ENCODE measurements at regions not wholly inside any gene's neighbourhood (a gene's known extent, or its start where the extent isn't known, plus 50 kb on each side); places are given as distances from the start of the nearest gene placed in this dataset.

DNA sequence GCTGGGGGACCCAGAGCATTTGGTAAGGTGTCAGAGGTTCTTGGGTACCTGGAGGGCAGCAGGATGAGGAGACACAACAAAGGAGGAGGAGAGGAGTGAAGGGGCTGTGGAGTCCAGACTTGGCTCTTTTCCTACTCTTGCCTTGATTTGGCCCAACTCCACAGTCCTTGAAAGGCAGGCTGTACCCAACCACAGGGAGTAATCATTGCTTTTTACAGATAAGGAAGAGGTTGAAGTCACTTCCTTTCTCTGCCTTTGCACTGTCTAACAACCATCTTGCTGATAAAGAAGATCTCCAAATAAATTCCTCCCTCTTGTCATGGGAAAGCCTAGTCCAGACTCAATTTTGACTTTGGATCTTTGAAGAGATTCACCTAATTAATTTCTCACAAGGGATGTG lies 226.8 kb upstream of the HMGA2 start:
- Histone ChIP-seq H3K36me3 (ENCODE audit: control insufficient read depth, insufficient read depth, low read length) (no peaks in the 10 kb centered on the region), H3K9me1 (ENCODE audit: control insufficient read depth, insufficient read depth, low read length) (no peaks in the 10 kb centered on the region), H3K4me3 (no peak overlapping the region), H3K27ac (ENCODE audit: extremely low read depth, low read depth, low read length) (no peak overlapping the region), H3K79me2 (ENCODE audit: control insufficient read depth, insufficient read depth, low read length) (no peaks in the 10 kb centered on the region), H3K4me1 (replicated peaks in 1 of 2; ENCODE audit: control insufficient read depth in 2 of 2, insufficient read depth in 2 of 2, low read length in 2 of 2) (peaks cover 0 to 7% of the 10 kb centered on the region in 2 experiments; a peak in 1 of 5 replicates), H3K9ac (ENCODE audit: insufficient read depth in 1 of 2, low read depth in 2 of 2, low read length in 2 of 2) (no peak overlapping the region), H4K20me1 (replicated peaks; ENCODE audit: control insufficient read depth, insufficient read depth, low read length) (no peaks in the 10 kb centered on the region), H3K9me3 (replicated peaks; ENCODE audit: control insufficient read depth, insufficient read depth, low read depth, low read length) (no peaks in the 10 kb centered on the region), H3K4me2 (ENCODE audit: insufficient read depth, low read length) (no peak overlapping the region), H2AFZ (ENCODE audit: low read depth, low read length) (no peak overlapping the region), H3K27me3 (ENCODE audit: control insufficient read depth in 2 of 2, insufficient read depth in 2 of 2, low read length in 2 of 2) (no peaks in the 10 kb centered on the region)
- intact Hi-C loops (cut with micrococcal nuclease): no loop called here
- FAIRE-seq (peak; percentile 77), ATAC-seq (peak; percentile 66; the same call in 2 of the 3 replicates), DNase-seq (ENCODE audit: extremely low read depth in 1 of 4, low spot score in 3 of 4) (peak in 3 of 4 experiments; percentile 17 to 52 (median 44))
- ChIA-PET POLR2A (no interaction called here), CTCF (ENCODE audit: low intra/inter-chr PET ratio) (no interaction called here)
- in situ Hi-C loops (cut with MboI): no loop called here
- no TSS peak for BruUV-seq (replicated peaks)
- TF ChIP-seq SMARCA4 (IDR thresholded peaks at IDR 0.05): peak; percentile 56; the same call in 1 of the 2 replicates
- TF ChIP-seq, protein P1, sequence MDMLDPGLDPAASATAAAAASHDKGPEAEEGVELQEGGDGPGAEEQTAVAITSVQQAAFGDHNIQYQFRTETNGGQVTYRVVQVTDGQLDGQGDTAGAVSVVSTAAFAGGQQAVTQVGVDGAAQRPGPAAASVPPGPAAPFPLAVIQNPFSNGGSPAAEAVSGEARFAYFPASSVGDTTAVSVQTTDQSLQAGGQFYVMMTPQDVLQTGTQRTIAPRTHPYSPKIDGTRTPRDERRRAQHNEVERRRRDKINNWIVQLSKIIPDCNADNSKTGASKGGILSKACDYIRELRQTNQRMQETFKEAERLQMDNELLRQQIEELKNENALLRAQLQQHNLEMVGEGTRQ (CRISPR knock-in tag; IDR thresholded peaks at IDR 0.05): no peak
- no peak for TF ChIP-seq SFPQ (IDR thresholded peaks at IDR 0.05; ENCODE audit: low read depth, low read length)
- TF ChIP-seq CREB1 (IDR thresholded peaks at IDR 0.05): no peak
- TF ChIP-seq CREB1 (CRISPR knock-in tag; IDR thresholded peaks at IDR 0.05): no peak
- TF ChIP-seq HNRNPL (IDR thresholded peaks at IDR 0.05; ENCODE audit: low read depth, low read length): no peak
- TF ChIP-seq GABPA (tag; conservative IDR thresholded peaks at IDR 0.05; ENCODE audit: low read depth): peak; percentile 68
- TF ChIP-seq ZBTB17 (CRISPR knock-in tag; IDR thresholded peaks at IDR 0.05): no peak
- no peak for TF ChIP-seq TAF1 (IDR thresholded peaks at IDR 0.05; ENCODE audit: control insufficient read depth, extremely low read depth, insufficient read depth, low read length, severe bottlenecking)
- peak; percentile 55 for TF ChIP-seq NFIC (IDR thresholded peaks at IDR 0.05)
- TF ChIP-seq PHB2 (IDR thresholded peaks at IDR 0.05; ENCODE audit: low read depth): no peak
- TF ChIP-seq, protein P2, sequence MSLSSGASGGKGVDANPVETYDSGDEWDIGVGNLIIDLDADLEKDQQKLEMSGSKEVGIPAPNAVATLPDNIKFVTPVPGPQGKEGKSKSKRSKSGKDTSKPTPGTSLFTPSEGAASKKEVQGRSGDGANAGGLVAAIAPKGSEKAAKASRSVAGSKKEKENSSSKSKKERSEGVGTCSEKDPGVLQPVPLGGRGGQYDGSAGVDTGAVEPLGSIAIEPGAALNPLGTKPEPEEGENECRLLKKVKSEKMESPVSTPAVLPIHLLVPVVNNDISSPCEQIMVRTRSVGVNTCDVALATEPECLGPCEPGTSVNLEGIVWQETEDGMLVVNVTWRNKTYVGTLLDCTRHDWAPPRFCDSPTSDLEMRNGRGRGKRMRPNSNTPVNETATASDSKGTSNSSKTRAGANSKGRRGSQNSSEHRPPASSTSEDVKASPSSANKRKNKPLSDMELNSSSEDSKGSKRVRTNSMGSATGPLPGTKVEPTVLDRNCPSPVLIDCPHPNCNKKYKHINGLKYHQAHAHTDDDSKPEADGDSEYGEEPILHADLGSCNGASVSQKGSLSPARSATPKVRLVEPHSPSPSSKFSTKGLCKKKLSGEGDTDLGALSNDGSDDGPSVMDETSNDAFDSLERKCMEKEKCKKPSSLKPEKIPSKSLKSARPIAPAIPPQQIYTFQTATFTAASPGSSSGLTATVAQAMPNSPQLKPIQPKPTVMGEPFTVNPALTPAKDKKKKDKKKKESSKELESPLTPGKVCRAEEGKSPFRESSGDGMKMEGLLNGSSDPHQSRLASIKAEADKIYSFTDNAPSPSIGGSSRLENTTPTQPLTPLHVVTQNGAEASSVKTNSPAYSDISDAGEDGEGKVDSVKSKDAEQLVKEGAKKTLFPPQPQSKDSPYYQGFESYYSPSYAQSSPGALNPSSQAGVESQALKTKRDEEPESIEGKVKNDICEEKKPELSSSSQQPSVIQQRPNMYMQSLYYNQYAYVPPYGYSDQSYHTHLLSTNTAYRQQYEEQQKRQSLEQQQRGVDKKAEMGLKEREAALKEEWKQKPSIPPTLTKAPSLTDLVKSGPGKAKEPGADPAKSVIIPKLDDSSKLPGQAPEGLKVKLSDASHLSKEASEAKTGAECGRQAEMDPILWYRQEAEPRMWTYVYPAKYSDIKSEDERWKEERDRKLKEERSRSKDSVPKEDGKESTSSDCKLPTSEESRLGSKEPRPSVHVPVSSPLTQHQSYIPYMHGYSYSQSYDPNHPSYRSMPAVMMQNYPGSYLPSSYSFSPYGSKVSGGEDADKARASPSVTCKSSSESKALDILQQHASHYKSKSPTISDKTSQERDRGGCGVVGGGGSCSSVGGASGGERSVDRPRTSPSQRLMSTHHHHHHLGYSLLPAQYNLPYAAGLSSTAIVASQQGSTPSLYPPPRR (CRISPR knock-in tag; IDR thresholded peaks at IDR 0.05; ENCODE audit: borderline replicate concordance): no peak
- TF ChIP-seq FOXK2 (conservative IDR thresholded peaks at IDR 0.05 in 1 of 2, IDR thresholded peaks at IDR 0.05 in 1 of 2; ENCODE audit: low read depth in 2 of 2): no peak
- no peak for TF ChIP-seq SMARCC2 (IDR thresholded peaks at IDR 0.05; ENCODE audit: low read depth)
- TF ChIP-seq ZNF23 (CRISPR knock-in tag; IDR thresholded peaks at IDR 0.05): no peak
- TF ChIP-seq ZNF589 (CRISPR knock-in tag; IDR thresholded peaks at IDR 0.05; ENCODE audit: low read depth): 0 out of 2 replicates have a peak, but pooled peaks have one; percentile 49
- no peak for TF ChIP-seq ETV1 (tag; conservative IDR thresholded peaks at IDR 0.05; ENCODE audit: low read depth)
- no peak for TF ChIP-seq ZNF354B (CRISPR knock-in tag; IDR thresholded peaks at IDR 0.05)
